ENCODE measurements at regions not wholly inside any gene's neighbourhood (a gene's known extent, or its start where the extent isn't known, plus 50 kb on each side); places are given as distances from the start of the nearest gene placed in this dataset.

- H3K27me3 ChIP-seq, result no peaks in the 10 kb centered on the region
- no peak for TF ChIP-seq Cebpa-rat (IDR thresholded peaks at IDR 0.05)
- no peak overlapping the region for H3K4me3 ChIP-seq
- H3K27ac ChIP-seq, result no peak overlapping the region
- peaks cover 5% of the 10 kb centered on the region; the same call in 1 of the 2 replicates for H3K4me1 ChIP-seq
- H3K9me3 ChIP-seq, result peaks cover 14% of the 10 kb centered on the region
- no peaks in the 10 kb centered on the region for H4K20me1 ChIP-seq
- H3K36me3 ChIP-seq, result no peaks in the 10 kb centered on the region
- no peak overlapping the region for H3K9ac ChIP-seq
- no peak overlapping the region for H3K4me2 ChIP-seq
Measured at GRCh38 chr5:105695941-105696340, 1974.8 kb downstream of the EFNA5 start.

DNA sequence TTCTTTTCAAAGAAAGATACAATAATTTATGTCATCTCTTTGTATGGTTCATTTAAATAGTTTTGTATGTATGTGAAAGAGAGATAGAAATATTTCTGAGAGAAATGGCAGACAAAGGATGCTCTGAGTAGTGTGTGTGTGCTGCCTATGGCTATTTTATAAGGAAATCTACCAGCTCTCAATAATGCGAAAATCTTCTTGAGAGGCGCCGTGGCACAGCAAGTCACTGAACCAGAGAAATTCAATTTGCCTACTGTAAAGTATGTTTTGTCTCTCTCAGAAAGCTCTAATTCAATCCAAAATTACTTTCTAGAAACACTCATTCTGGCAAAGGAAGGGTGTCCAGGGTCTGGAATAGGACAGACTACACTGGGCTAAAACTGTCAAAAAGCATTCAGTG is 1981.1 kb downstream of the EFNA5 start:
- no peak for TF ChIP-seq Cebpa-rat (IDR thresholded peaks at IDR 0.05)
- Histone ChIP-seq H3K4me1 (no peaks in the 10 kb centered on the region), H3K36me3 (no peaks in the 10 kb centered on the region), H3K9me3 (no peaks in the 10 kb centered on the region), H4K20me1 (no peaks in the 10 kb centered on the region), H3K27me3 (no peaks in the 10 kb centered on the region), H3K9ac (no peak overlapping the region), H3K27ac (no peak overlapping the region), H3K4me3 (no peak overlapping the region), H3K4me2 (no peak overlapping the region)

GRCh38 chr5:105688227-105688792 is 1982.4 kb downstream of the EFNA5 start:
- TF ChIP-seq Cebpa-rat (IDR thresholded peaks at IDR 0.05), result no peak
- H3K27me3 ChIP-seq, result no peaks in the 10 kb centered on the region
- no peak overlapping the region for H3K27ac ChIP-seq
- no peak overlapping the region for H3K4me3 ChIP-seq
- H4K20me1 ChIP-seq, result no peaks in the 10 kb centered on the region
- no peak overlapping the region for H3K9ac ChIP-seq
- H3K9me3 ChIP-seq, result no peaks in the 10 kb centered on the region
- no peaks in the 10 kb centered on the region for H3K4me1 ChIP-seq
- H3K4me2 ChIP-seq, result no peak overlapping the region
- no peaks in the 10 kb centered on the region for H3K36me3 ChIP-seq

GRCh38 chr5:105687493-105687892 is 1983.2 kb downstream of the EFNA5 start:
- H3K27me3 ChIP-seq, result no peaks in the 10 kb centered on the region
- no peak overlapping the region for H3K27ac ChIP-seq
- no peak for TF ChIP-seq Cebpa-rat (IDR thresholded peaks at IDR 0.05)
- no peaks in the 10 kb centered on the region for H3K36me3 ChIP-seq
- H4K20me1 ChIP-seq, result no peaks in the 10 kb centered on the region
- no peak overlapping the region for H3K4me2 ChIP-seq
- H3K4me1 ChIP-seq, result no peaks in the 10 kb centered on the region
- no peak overlapping the region for H3K4me3 ChIP-seq
- no peaks in the 10 kb centered on the region for H3K9me3 ChIP-seq
- no peak overlapping the region for H3K9ac ChIP-seq

DNA sequence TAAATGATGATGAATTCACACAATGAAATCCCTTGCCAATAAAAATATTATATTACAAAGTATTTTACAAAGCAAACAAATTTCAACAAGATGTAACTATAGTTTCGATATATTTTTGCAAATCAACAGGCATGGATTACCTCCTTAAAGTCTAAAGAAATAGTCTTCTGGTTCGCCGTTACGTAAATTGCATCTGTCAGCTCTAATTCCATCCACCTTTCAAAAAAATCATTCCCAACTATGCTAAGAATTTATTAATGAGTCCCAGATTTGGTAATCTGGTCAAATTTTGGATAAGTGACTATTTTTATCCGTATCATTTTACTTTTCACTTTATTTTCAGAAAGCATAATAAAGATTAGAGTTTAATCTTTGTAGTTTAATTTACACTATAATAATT is 1984.9 kb downstream of the EFNA5 start:
- H3K36me3 ChIP-seq, result no peaks in the 10 kb centered on the region
- H3K27me3 ChIP-seq, result no peaks in the 10 kb centered on the region
- no peak overlapping the region for H3K4me3 ChIP-seq
- no peaks in the 10 kb centered on the region for H3K4me1 ChIP-seq
- no peak overlapping the region for H3K27ac ChIP-seq
- no peaks in the 10 kb centered on the region for H3K9me3 ChIP-seq
- no peak overlapping the region for H3K9ac ChIP-seq
- H3K4me2 ChIP-seq, result no peak overlapping the region
- no peaks in the 10 kb centered on the region for H4K20me1 ChIP-seq
- no peak for TF ChIP-seq Cebpa-rat (IDR thresholded peaks at IDR 0.05)

DNA sequence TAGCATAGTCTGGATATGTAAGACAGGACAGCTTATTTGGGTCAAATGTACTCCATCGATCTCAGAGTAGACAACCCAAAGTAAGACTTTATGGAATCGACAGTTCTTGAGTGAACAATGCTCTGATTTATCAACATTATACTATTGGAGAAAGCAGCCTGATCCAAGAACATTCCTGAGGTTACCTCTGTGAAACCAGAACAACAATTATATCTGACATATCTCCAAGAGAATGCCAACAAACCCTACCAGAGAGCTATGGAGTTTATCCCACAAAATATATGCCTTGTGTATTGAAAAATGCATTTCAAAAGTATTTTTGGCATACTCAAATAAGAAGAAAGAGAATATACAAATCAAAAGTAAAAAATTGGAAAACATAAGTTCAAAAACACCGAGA is 1985.9 kb downstream of the EFNA5 start:
- H3K36me3 ChIP-seq, result no peaks in the 10 kb centered on the region
- no peaks in the 10 kb centered on the region for H3K4me1 ChIP-seq
- no peak overlapping the region for H3K4me3 ChIP-seq
- TF ChIP-seq Cebpa-rat (IDR thresholded peaks at IDR 0.05), result no peak
- H3K9ac ChIP-seq, result no peak overlapping the region
- H3K4me2 ChIP-seq, result no peak overlapping the region
- no peaks in the 10 kb centered on the region for H3K9me3 ChIP-seq
- no peaks in the 10 kb centered on the region for H3K27me3 ChIP-seq
- H3K27ac ChIP-seq, result no peak overlapping the region
- no peaks in the 10 kb centered on the region for H4K20me1 ChIP-seq

- TF ChIP-seq Cebpa-rat (IDR thresholded peaks at IDR 0.05), result no peak
- no peak overlapping the region for H3K9ac ChIP-seq
Measured at GRCh38 chr5:105680858-105681475, 1989.8 kb downstream of the EFNA5 start.

DNA sequence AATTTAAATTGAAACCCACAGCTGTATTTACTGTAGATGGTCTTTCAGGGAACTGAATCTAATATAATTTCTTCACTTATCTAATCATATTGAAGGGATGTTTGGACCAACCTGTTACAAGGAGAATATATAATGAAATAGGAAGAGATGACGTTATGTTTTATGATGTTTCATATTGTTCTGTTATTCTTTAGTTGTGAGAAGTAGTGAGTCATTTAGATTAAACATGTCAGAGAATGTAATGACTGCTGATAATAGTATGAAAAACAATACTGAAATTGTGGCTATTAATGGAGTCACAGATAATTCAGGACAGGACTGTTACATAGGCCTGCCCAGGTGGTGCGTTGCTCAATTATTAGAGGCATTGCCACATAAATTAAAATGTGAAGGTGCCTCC is 1993.4 kb downstream of the EFNA5 start:
- Histone ChIP-seq H3K4me3 (no peak overlapping the region), H3K4me1 (no peaks in the 10 kb centered on the region), H4K20me1 (no peaks in the 10 kb centered on the region), H3K27ac (no peak overlapping the region), H3K9me3 (no peaks in the 10 kb centered on the region), H3K36me3 (no peaks in the 10 kb centered on the region), H3K9ac (no peak overlapping the region), H3K4me2 (no peak overlapping the region), H3K27me3 (no peaks in the 10 kb centered on the region)
- no peak for TF ChIP-seq Cebpa-rat (IDR thresholded peaks at IDR 0.05)

More at GRCh38 chr5:105680858-105681475, 1989.8 kb downstream of the EFNA5 start:
- Histone ChIP-seq H3K4me2 (no peak overlapping the region), H3K4me3 (no peak overlapping the region), H3K27me3 (no peaks in the 10 kb centered on the region), H3K27ac (no peak overlapping the region), H3K9me3 (no peaks in the 10 kb centered on the region), H3K4me1 (no peaks in the 10 kb centered on the region), H4K20me1 (no peaks in the 10 kb centered on the region), H3K36me3 (no peaks in the 10 kb centered on the region)

DNA sequence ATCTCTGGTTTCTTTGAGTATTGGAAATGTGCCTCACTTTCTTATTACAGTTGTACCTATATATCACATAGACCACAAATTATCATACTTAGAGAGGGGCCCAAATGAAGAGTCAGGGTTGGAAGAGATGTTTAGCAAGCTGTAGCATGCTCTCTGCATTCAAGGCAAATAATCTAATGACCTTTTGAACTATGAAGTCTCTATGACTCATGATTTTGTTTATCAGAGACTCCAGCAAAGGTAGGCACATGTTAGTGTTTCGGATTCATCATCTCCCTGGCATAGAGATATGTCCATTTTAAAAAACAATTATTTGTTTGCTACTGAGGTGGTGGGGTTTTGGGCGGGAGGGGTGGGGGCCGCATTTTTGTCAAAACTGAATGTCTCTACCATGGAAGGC is 2000.1 kb downstream of the EFNA5 start:
- no peak overlapping the region for H3K27ac ChIP-seq
- no peaks in the 10 kb centered on the region for H3K4me1 ChIP-seq
- H4K20me1 ChIP-seq, result no peaks in the 10 kb centered on the region
- no peaks in the 10 kb centered on the region for H3K27me3 ChIP-seq
- no peaks in the 10 kb centered on the region for H3K9me3 ChIP-seq
- H3K4me2 ChIP-seq, result no peak overlapping the region
- TF ChIP-seq Cebpa-rat (IDR thresholded peaks at IDR 0.05), result no peak
- no peak overlapping the region for H3K4me3 ChIP-seq
- H3K9ac ChIP-seq, result no peak overlapping the region
- no peaks in the 10 kb centered on the region for H3K36me3 ChIP-seq

DNA sequence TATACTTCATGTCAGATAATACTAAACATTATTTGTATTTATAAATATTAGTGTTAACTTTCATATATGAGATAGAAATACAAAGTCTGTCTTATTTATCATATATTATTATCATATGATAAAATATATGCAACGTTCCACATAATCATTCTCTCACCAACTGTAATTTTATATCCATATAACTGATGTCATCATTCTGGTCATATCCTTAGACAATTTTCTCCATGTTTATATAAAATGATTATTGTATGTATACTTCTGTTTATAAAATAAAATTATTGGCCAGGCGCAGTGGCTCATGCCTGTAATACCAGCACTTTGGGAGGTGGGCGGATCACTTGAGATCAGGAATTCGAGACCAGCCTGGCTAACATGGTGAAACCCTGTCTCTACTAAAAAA is 2007.1 kb downstream of the EFNA5 start:
- Histone ChIP-seq H3K9ac (no peak overlapping the region), H3K4me3 (no peak overlapping the region), H3K27ac (no peak overlapping the region), H3K27me3 (no peaks in the 10 kb centered on the region), H3K36me3 (no peaks in the 10 kb centered on the region), H3K4me2 (no peak overlapping the region), H4K20me1 (no peaks in the 10 kb centered on the region), H3K9me3 (no peaks in the 10 kb centered on the region), H3K4me1 (no peaks in the 10 kb centered on the region)
- TF ChIP-seq Cebpa-rat (IDR thresholded peaks at IDR 0.05), result no peak

DNA sequence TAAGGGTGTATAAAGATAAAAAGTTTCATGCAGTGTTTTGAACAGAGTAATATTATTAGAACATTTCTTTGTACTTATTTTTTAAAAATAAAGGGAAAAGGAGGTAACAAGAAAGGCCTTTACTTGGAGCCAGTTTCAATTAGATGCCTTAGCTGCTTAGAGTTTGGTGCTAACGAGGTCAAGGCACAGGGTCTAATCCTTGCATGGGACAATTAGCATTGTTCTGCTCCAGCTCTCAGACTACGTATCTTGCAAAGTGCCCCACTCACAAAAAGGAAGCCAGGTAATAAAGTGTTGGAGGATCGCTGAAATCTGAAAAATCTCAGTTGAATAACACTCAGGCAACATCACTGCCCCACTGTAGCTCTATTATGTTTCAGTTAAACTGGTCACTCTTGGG is 2011.3 kb downstream of the EFNA5 start:
- H3K9me3 ChIP-seq, result no peaks in the 10 kb centered on the region
- no peaks in the 10 kb centered on the region for H3K36me3 ChIP-seq
- H3K27me3 ChIP-seq, result no peaks in the 10 kb centered on the region
- no peak overlapping the region for H3K4me2 ChIP-seq
- H3K27ac ChIP-seq, result no peak overlapping the region
- no peaks in the 10 kb centered on the region for H3K4me1 ChIP-seq
- H3K9ac ChIP-seq, result no peak overlapping the region
- TF ChIP-seq Cebpa-rat (IDR thresholded peaks at IDR 0.05), result no peak
- H3K4me3 ChIP-seq, result no peak overlapping the region
- no peaks in the 10 kb centered on the region for H4K20me1 ChIP-seq
